ENCODE measurements at regions not wholly inside any gene's neighbourhood (a gene's known extent, or its start where the extent isn't known, plus 50 kb on each side); places are given as distances from the start of the nearest gene placed in this dataset.

GRCh38 chr3:178392511-178392926 is 143.7 kb upstream of the KCNMB2 start:
- CTCF ChIA-PET = no interaction called here
- H3K36me3 Mint-ChIP-seq (ENCODE audit: low read depth) = no peaks in the 10 kb centered on the region
- intact Hi-C loops (cut with DNase I, micrococcal nuclease) = no loop called here

DNA sequence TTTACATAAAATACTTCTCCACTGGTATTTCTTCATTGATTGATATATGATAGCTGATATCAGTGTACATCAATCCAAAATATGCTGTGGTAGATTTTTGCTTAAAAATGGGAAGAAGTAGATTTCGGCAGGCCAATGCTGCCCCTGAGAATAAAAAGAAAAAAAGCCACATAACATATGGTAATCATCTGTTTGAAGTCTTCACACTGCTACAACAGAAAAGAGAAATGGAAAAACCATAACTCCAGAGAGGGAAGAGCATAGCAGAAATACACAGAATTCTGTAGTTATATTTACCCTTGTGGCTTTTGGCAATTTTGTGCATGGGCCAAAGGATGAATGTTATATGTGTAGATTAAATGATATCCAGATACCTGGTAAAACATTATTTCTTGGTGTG is 143.1 kb upstream of the KCNMB2 start:
- no peaks in the 10 kb centered on the region for H3K4me1 Mint-ChIP-seq (ENCODE audit: low read depth)
- POLR2A ChIA-PET = no interaction called here
- H3K27ac Mint-ChIP-seq = no peak overlapping the region

More at GRCh38 chr3:178392511-178392926, 143.7 kb upstream of the KCNMB2 start:
- H3K4me3 Mint-ChIP-seq = no peak overlapping the region
- Histone ChIP-seq H3K9me3 (ENCODE audit: control insufficient read depth in 1 of 2, insufficient read depth in 1 of 2, low read length in 2 of 2) (no peaks in the 10 kb centered on the region), H3K4me1 (ENCODE audit: insufficient read depth, low read length) (no peaks in the 10 kb centered on the region), H3K36me3 (ENCODE audit: insufficient read depth, low read length) (no peaks in the 10 kb centered on the region), H3K27me3 (ENCODE audit: control insufficient read depth in 1 of 2, insufficient read depth in 2 of 2, low read length in 2 of 2) (no peaks in the 10 kb centered on the region), H3K27ac (ENCODE audit: low read depth in 1 of 2, low read length in 2 of 2) (no peak overlapping the region), H3K4me3 (ENCODE audit: low read length) (no peak overlapping the region)
- no peaks in the 10 kb centered on the region for H3K9me3 Mint-ChIP-seq
- no peak for DNase-seq
- TF ChIP-seq, protein P1, sequence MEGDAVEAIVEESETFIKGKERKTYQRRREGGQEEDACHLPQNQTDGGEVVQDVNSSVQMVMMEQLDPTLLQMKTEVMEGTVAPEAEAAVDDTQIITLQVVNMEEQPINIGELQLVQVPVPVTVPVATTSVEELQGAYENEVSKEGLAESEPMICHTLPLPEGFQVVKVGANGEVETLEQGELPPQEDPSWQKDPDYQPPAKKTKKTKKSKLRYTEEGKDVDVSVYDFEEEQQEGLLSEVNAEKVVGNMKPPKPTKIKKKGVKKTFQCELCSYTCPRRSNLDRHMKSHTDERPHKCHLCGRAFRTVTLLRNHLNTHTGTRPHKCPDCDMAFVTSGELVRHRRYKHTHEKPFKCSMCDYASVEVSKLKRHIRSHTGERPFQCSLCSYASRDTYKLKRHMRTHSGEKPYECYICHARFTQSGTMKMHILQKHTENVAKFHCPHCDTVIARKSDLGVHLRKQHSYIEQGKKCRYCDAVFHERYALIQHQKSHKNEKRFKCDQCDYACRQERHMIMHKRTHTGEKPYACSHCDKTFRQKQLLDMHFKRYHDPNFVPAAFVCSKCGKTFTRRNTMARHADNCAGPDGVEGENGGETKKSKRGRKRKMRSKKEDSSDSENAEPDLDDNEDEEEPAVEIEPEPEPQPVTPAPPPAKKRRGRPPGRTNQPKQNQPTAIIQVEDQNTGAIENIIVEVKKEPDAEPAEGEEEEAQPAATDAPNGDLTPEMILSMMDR (IDR thresholded peaks at IDR 0.05) = no peak
- no peak overlapping the region for H3K27ac Mint-ChIP-seq
- no peak for ATAC-seq (ENCODE audit: poor library complexity)
- POLR2A ChIA-PET = no interaction called here
- peaks cover 11% of the 10 kb centered on the region for H3K27me3 Mint-ChIP-seq
- no peaks in the 10 kb centered on the region for H3K4me1 Mint-ChIP-seq (ENCODE audit: low read depth)

DNA sequence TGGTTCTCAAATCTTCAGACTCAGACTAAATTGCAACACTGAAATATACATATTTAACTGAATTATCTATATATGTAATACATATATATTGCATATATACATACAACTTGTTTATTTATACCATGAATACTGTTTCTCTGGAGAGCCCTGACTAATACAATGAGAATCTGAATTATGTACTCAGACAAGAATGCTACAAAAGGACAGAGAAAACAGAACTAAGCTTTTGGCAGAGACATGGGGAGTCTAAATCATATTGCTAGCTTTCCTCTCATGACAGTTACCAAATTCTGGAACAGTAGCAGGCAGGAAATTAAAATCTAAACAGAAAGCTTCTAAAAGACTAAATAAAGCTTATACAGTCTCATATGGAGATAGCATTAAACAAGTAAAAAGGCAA is 142.4 kb upstream of the KCNMB2 start:
- H3K9me3 ChIP-seq (ENCODE audit: control insufficient read depth in 1 of 2, insufficient read depth in 1 of 2, low read length in 2 of 2) = no peaks in the 10 kb centered on the region
- Mint-ChIP-seq H3K27me3 (peaks cover 11% of the 10 kb centered on the region), H3K27ac (no peak overlapping the region), H3K4me3 (no peak overlapping the region), H3K4me1 (ENCODE audit: low read depth) (no peaks in the 10 kb centered on the region), H3K9me3 (no peaks in the 10 kb centered on the region), H3K36me3 (ENCODE audit: low read depth) (no peaks in the 10 kb centered on the region)
- no peaks in the 10 kb centered on the region for H3K4me1 ChIP-seq (ENCODE audit: insufficient read depth, low read length)
- H3K36me3 ChIP-seq (ENCODE audit: insufficient read depth, low read length) = no peaks in the 10 kb centered on the region
- ChIA-PET CTCF (interaction anchor here (1.0 kb wide), 1 partner anchor 22 kb away, joined by 3 read pairs; no protein-coding TSS in a partner anchor), POLR2A (interaction anchor here (1.0 kb wide), 1 partner anchor 8 kb away, joined by 3 read pairs; no protein-coding TSS in a partner anchor)
- ATAC-seq (ENCODE audit: poor library complexity) (no peak), DNase-seq (no peak)
- H3K27me3 ChIP-seq (ENCODE audit: control insufficient read depth in 1 of 2, insufficient read depth in 2 of 2, low read length in 2 of 2) = no peaks in the 10 kb centered on the region
- H3K4me3 ChIP-seq (ENCODE audit: low read length) = no peak overlapping the region
- no peak overlapping the region for H3K27ac ChIP-seq (ENCODE audit: low read depth in 1 of 2, low read length in 2 of 2)
- intact Hi-C loops (cut with DNase I, micrococcal nuclease) = no loop called here
- TF ChIP-seq, protein P1 (IDR thresholded peaks at IDR 0.05) = no peak

More for the DNA sequence above, 143.1 kb upstream of the KCNMB2 start:
- H3K27me3 Mint-ChIP-seq = peaks cover 11% of the 10 kb centered on the region
- H3K9me3 ChIP-seq (ENCODE audit: control insufficient read depth in 1 of 2, insufficient read depth in 1 of 2, low read length in 2 of 2) = no peaks in the 10 kb centered on the region
- no peak for DNase-seq
- H3K4me1 ChIP-seq (ENCODE audit: insufficient read depth, low read length) = no peaks in the 10 kb centered on the region
- no peak overlapping the region for H3K4me3 ChIP-seq (ENCODE audit: low read length)
- TF ChIP-seq, protein P1 (IDR thresholded peaks at IDR 0.05) = no peak
- H3K36me3 Mint-ChIP-seq (ENCODE audit: low read depth) = no peaks in the 10 kb centered on the region
- H3K27me3 ChIP-seq (ENCODE audit: control insufficient read depth in 1 of 2, insufficient read depth in 2 of 2, low read length in 2 of 2) = no peaks in the 10 kb centered on the region
- H3K36me3 ChIP-seq (ENCODE audit: insufficient read depth, low read length) = no peaks in the 10 kb centered on the region
- CTCF ChIA-PET = no interaction called here
- ATAC-seq (ENCODE audit: poor library complexity) = no peak
- no peak overlapping the region for H3K27ac ChIP-seq (ENCODE audit: low read depth in 1 of 2, low read length in 2 of 2)
- H3K9me3 Mint-ChIP-seq = no peaks in the 10 kb centered on the region
- no peak overlapping the region for H3K4me3 Mint-ChIP-seq
- intact Hi-C loops (cut with DNase I, micrococcal nuclease) = no loop called here
